ENCODE measurements at regions not wholly inside any gene's neighbourhood (a gene's known extent, or its start where the extent isn't known, plus 50 kb on each side); places are given as distances from the start of the nearest gene placed in this dataset.
"Not testable (repeated sequence)": the region's sequence is repeated elsewhere in the genome, so short reads cannot be mapped to it uniquely, and the experiment has no call there.

DNA sequence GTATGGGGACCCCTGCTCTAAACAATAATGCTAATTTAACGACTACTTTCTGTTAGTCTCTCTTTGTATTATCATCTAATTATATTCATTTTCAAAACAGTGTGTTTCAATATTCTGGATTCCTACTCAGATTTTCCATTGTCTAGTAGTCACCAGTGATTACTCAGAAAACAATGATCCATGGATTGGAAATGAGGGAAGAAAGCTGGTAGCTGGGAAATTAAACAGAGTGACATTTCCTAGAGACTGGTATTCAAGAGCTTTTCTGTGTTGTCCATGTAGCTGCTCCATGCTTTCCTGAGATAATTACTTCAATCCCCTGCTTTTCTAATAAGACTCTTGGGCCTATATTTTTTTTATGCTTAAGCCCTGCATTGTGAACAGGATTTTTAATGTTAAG, 1862.1 kb upstream of the C9orf72 start:
- intact Hi-C loops (cut with DNase I; ENCODE audit: low total_unique reads): no loop called here
- DNase-seq (ENCODE audit: low spot score in 2 of 2): no peak
- TF ChIP-seq, protein P1, sequence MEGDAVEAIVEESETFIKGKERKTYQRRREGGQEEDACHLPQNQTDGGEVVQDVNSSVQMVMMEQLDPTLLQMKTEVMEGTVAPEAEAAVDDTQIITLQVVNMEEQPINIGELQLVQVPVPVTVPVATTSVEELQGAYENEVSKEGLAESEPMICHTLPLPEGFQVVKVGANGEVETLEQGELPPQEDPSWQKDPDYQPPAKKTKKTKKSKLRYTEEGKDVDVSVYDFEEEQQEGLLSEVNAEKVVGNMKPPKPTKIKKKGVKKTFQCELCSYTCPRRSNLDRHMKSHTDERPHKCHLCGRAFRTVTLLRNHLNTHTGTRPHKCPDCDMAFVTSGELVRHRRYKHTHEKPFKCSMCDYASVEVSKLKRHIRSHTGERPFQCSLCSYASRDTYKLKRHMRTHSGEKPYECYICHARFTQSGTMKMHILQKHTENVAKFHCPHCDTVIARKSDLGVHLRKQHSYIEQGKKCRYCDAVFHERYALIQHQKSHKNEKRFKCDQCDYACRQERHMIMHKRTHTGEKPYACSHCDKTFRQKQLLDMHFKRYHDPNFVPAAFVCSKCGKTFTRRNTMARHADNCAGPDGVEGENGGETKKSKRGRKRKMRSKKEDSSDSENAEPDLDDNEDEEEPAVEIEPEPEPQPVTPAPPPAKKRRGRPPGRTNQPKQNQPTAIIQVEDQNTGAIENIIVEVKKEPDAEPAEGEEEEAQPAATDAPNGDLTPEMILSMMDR (IDR thresholded peaks at IDR 0.05): no peak
- no peak for TF ChIP-seq POLR2A (IDR thresholded peaks at IDR 0.05)
- no peak overlapping the region for H3K4me3 ChIP-seq (ENCODE audit: low read depth, poor library complexity, severe bottlenecking)
- WGBS, 2 donors: 85 to 96% methylated on average over 1 of the region's 1 CpG

- no peak overlapping the region for H3K4me3 ChIP-seq (ENCODE audit: low read depth, poor library complexity, severe bottlenecking)
- WGBS, 2 donors: 84 to 92% methylated on average over 3 of the region's 3 CpGs
- no peak for TF ChIP-seq POLR2A (IDR thresholded peaks at IDR 0.05)
- TF ChIP-seq, protein P1 (IDR thresholded peaks at IDR 0.05): no peak
- no peak for DNase-seq (ENCODE audit: low spot score in 2 of 2)
- intact Hi-C loops (cut with DNase I; ENCODE audit: low total_unique reads): no loop called here
Observed at GRCh38 chr9:29437526-29437925, 1864.2 kb upstream of the C9orf72 start.

- no peak for DNase-seq (ENCODE audit: low spot score in 2 of 2)
Observed at GRCh38 chr9:29439961-29440360, 1866.7 kb upstream of the C9orf72 start.

GRCh38 chr9:29440449-29440848, 1867.2 kb upstream of the C9orf72 start:
- 86 to 94% methylated on average over 4 of the region's 4 CpGs for WGBS, 2 donors
- H3K4me3 ChIP-seq (ENCODE audit: low read depth, poor library complexity, severe bottlenecking): no peak overlapping the region
- TF ChIP-seq, protein P1 (IDR thresholded peaks at IDR 0.05): no peak
- TF ChIP-seq POLR2A (IDR thresholded peaks at IDR 0.05): no peak
- intact Hi-C loops (cut with DNase I; ENCODE audit: low total_unique reads): no loop called here
- DNase-seq (ENCODE audit: low spot score in 2 of 2): no peak

More at GRCh38 chr9:29439961-29440360, 1866.7 kb upstream of the C9orf72 start:
- TF ChIP-seq, protein P1 (IDR thresholded peaks at IDR 0.05): no peak
- no peak for TF ChIP-seq POLR2A (IDR thresholded peaks at IDR 0.05)
- H3K4me3 ChIP-seq (ENCODE audit: low read depth, poor library complexity, severe bottlenecking): no peak overlapping the region
- 44 to 56% methylated on average over 2 of the region's 2 CpGs for WGBS, 2 donors
- intact Hi-C loops (cut with DNase I; ENCODE audit: low total_unique reads): no loop called here

DNA sequence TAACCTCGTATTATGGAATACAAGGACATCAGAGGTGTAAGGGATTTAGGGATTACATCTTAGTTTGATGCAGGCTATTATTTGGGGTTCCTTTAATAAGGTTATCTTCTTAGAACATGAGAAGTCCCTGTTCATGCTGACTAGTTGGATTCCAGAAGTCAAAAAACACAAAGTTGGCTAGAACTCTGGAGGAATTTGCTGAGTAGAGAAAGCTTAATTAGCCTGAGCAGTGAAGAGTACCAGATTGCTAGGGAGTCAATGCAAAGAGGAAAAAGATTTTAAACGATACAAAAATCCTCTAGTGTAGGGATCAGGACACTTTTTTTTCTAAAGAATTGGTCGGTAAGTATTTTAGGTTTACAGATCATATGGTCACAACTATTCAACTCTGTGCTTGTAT, 1872.5 kb upstream of the C9orf72 start:
- intact Hi-C loops (cut with DNase I; ENCODE audit: low total_unique reads): no loop called here
- 70 to 72% methylated on average over 3 of the region's 3 CpGs for WGBS, 2 donors

DNA sequence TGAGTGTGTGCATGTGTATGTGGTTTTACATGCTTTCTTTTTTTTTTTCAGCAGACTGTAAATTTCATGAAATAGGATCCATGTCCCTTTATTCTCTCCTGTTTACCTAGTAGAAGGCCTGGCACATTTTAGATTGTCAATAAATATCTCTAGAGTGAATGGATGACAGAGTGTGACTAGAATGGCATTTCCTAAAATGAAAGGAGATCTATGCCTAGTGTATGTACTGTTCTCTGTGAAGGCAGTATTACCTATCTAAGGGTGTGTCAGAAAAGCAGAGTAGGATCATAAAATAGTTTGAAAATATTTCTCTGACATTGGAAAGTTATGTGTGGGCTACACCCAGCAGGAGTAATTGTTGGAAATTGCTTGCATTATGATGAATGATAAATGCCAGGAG, 1876.0 kb upstream of the C9orf72 start:
- TF ChIP-seq, protein P1 (IDR thresholded peaks at IDR 0.05): no peak
- TF ChIP-seq POLR2A (IDR thresholded peaks at IDR 0.05): no peak
- H3K4me3 ChIP-seq (ENCODE audit: low read depth, poor library complexity, severe bottlenecking): no peak overlapping the region
- DNase-seq (ENCODE audit: low spot score in 2 of 2): no peak
- intact Hi-C loops (cut with DNase I; ENCODE audit: low total_unique reads): no loop called here

More for the DNA sequence above, 1872.5 kb upstream of the C9orf72 start:
- no peak for DNase-seq (ENCODE audit: low spot score in 2 of 2)
- no peak overlapping the region for H3K4me3 ChIP-seq (ENCODE audit: low read depth, poor library complexity, severe bottlenecking)
- TF ChIP-seq, protein P1 (IDR thresholded peaks at IDR 0.05): no peak
- no peak for TF ChIP-seq POLR2A (IDR thresholded peaks at IDR 0.05)

GRCh38 chr9:29450343-29450875, 1877.1 kb upstream of the C9orf72 start:
- DNase-seq (ENCODE audit: low spot score in 2 of 2); intact Hi-C loops (cut with DNase I; ENCODE audit: low total_unique reads); H3K4me3 ChIP-seq (ENCODE audit: low read depth, poor library complexity, severe bottlenecking): not testable (repeated sequence)
- 84 to 90% methylated on average over 28 to 29 of the region's 29 CpGs for WGBS, 2 donors

All from lower leg skin (tissue), 4 donors.